Osteocyte (in vitro differentiated cells): ENCODE measurements at regions not wholly inside any gene's neighbourhood (a gene's known extent, or its start where the extent isn't known, plus 50 kb on each side); places are given as distances from the start of the nearest gene placed in this dataset.

Experiments used
- DNase-seq: peaks from one replicate; pipeline ENCODE4 v3.0.0; 2021; ENCODE audit warnings: mixed read lengths; ENCODE audit not compliant: unreplicated experiment; ENCODE audit errors: extremely low spot score
- H3K27ac Mint-ChIP-seq: one replicate; pipeline ENCODE4 v1.8.0; 2021; ENCODE audit warnings: mild to moderate bottlenecking, mixed read lengths; ENCODE audit not compliant: unreplicated experiment
- H3K27me3 Mint-ChIP-seq: one replicate; pipeline ENCODE4 v1.8.0; 2021; ENCODE audit warnings: mixed read lengths; ENCODE audit not compliant: unreplicated experiment
- H3K36me3 Mint-ChIP-seq: one replicate; pipeline ENCODE4 v1.8.0; 2021; ENCODE audit warnings: mixed read lengths; ENCODE audit not compliant: unreplicated experiment
- H3K4me1 Mint-ChIP-seq: one replicate; pipeline ENCODE4 v1.8.0; 2021; ENCODE audit warnings: mixed read lengths; ENCODE audit not compliant: unreplicated experiment
- H3K4me3 Mint-ChIP-seq: one replicate; pipeline ENCODE4 v1.8.0; 2021; ENCODE audit warnings: mild to moderate bottlenecking, moderate library complexity, mixed read lengths; ENCODE audit not compliant: unreplicated experiment
- H3K9me3 Mint-ChIP-seq: one replicate; pipeline ENCODE4 v1.8.0; 2021; ENCODE audit warnings: mixed read lengths; ENCODE audit not compliant: unreplicated experiment
- TF ChIP-seq, protein P1 (sequence below): fragments of 200-600 bp; sonication (generic); IDR thresholded peaks from 2 replicates; pipeline ENCODE4 v1.5.0; 2021; ENCODE audit warnings: antibody characterized with exemption, mild to moderate bottlenecking, moderate library complexity

DNA sequence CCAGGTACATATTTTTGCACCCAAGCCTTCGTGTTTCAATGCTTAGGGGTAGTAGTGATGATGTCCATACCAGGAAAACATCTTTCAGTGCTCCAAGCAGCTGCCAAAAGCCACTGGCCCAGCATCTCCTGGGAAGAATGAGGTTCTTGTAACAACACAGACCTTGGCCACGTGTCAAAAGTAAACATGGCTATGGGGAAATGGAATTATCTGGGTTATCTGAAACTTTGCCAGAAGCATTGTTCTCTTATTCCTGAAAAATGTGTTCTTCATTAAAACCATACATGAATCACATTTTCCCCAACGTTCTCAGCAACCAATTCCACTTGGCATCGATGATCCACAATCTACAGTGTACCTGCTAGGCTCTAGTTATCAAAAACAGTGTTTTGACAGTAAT is 524.2 kb upstream of the EEF2KMT start:
- Mint-ChIP-seq H3K4me3 (no peak overlapping the region), H3K27me3 (no peaks in the 10 kb centered on the region), H3K27ac (no peak overlapping the region), H3K9me3 (peaks cover 21% of the 10 kb centered on the region), H3K36me3 (no peaks in the 10 kb centered on the region), H3K4me1 (no peaks in the 10 kb centered on the region)
- TF ChIP-seq, protein P1, sequence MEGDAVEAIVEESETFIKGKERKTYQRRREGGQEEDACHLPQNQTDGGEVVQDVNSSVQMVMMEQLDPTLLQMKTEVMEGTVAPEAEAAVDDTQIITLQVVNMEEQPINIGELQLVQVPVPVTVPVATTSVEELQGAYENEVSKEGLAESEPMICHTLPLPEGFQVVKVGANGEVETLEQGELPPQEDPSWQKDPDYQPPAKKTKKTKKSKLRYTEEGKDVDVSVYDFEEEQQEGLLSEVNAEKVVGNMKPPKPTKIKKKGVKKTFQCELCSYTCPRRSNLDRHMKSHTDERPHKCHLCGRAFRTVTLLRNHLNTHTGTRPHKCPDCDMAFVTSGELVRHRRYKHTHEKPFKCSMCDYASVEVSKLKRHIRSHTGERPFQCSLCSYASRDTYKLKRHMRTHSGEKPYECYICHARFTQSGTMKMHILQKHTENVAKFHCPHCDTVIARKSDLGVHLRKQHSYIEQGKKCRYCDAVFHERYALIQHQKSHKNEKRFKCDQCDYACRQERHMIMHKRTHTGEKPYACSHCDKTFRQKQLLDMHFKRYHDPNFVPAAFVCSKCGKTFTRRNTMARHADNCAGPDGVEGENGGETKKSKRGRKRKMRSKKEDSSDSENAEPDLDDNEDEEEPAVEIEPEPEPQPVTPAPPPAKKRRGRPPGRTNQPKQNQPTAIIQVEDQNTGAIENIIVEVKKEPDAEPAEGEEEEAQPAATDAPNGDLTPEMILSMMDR = no peak
- DNase-seq = no peak

DNA sequence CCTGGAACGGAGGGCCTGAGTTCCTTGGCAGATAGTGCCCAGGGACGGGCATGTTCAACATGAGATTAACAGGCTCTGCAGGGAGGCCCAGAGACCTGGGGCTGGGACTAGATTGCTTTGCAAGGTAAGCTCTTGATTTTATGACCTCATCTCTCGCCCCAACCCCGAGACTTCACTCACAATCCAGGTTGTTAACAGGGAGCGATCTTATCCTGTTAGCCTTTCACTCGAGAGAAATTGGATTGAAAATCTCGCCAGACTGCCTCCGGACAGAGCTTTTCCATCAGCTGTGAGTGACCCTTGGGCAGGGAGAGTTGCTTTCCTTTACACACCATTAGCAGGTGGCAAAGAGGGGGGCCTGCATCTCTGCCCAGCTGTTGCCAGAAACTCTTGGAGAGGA is 521.7 kb upstream of the EEF2KMT start:
- no peaks in the 10 kb centered on the region for H3K4me1 Mint-ChIP-seq
- H3K36me3 Mint-ChIP-seq = no peaks in the 10 kb centered on the region
- TF ChIP-seq, protein P1 = no peak
- H3K27ac Mint-ChIP-seq = no peak overlapping the region
- H3K4me3 Mint-ChIP-seq = no peak overlapping the region
- H3K27me3 Mint-ChIP-seq = no peaks in the 10 kb centered on the region
- peaks cover 15% of the 10 kb centered on the region for H3K9me3 Mint-ChIP-seq
- no peak for DNase-seq

DNA sequence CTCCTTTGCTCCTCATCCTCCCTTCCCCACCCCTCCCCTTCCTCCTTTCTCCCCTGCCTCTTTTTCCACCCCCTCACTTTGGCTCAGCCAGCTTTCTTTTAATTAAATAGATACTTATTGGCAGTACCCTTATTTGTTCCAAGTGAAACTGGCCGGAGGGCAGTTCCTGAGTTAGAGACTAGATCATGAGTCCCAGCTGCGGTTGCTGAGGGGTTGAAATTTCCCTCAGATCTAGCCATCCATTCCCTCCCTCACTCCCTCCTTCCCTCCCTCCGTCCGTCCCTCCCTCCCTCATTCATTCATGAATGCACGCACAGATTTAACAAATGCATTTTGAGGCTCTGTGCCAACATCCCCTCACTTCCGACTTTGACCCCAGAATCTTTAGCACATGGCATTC is 519.2 kb upstream of the EEF2KMT start:
- no peaks in the 10 kb centered on the region for H3K27me3 Mint-ChIP-seq
- H3K36me3 Mint-ChIP-seq = no peaks in the 10 kb centered on the region
- H3K4me3 Mint-ChIP-seq = no peak overlapping the region
- TF ChIP-seq, protein P1 = no peak
- H3K27ac Mint-ChIP-seq = no peak overlapping the region
- DNase-seq = no peak
- H3K4me1 Mint-ChIP-seq = no peaks in the 10 kb centered on the region
- peaks cover 26% of the 10 kb centered on the region for H3K9me3 Mint-ChIP-seq

DNA sequence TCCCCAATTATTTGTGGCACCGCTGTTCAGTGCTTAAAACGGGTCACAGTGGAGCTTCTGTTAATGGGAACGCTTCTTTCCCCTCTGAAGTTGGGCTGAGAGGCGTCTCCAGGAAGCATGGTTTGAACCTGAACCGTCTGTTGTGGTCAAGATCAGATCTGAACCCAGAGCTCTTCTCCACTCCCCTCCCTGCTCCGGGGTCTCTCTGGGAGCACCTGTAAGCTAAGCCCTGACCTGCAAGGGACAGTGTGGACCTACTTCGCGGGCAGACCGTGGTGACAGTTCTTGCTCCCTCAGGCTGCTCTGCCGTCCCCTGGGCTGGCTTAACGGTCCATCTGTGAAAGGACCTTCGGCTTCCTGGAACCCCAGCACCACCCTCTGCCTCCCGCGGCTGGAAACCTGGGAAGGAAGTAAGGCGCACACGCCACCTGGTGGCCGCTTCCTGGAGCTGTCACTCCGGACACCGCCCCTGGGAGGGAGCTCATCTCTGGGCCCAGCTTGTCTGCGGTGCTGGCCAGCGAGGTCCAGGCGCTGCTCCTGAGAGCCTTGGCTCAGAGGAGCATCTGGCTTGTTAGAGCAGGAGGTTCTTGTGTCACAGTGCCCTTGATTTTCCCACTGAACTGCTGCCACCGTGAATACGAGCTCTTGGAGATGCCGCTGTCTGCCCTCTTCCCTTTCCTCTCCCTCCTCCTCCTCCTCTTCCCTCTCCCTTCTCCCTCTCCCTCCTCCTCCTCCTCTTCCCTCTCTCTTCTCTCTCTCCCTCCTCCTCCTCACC is 518.5 kb upstream of the EEF2KMT start:
- Mint-ChIP-seq H3K4me3 (no peak overlapping the region), H3K27ac (no peak overlapping the region), H3K4me1 (no peaks in the 10 kb centered on the region), H3K36me3 (no peaks in the 10 kb centered on the region), H3K27me3 (no peaks in the 10 kb centered on the region), H3K9me3 (peaks cover 30% of the 10 kb centered on the region)
- no peak for DNase-seq
- TF ChIP-seq, protein P1 = peak; percentile 33

DNA sequence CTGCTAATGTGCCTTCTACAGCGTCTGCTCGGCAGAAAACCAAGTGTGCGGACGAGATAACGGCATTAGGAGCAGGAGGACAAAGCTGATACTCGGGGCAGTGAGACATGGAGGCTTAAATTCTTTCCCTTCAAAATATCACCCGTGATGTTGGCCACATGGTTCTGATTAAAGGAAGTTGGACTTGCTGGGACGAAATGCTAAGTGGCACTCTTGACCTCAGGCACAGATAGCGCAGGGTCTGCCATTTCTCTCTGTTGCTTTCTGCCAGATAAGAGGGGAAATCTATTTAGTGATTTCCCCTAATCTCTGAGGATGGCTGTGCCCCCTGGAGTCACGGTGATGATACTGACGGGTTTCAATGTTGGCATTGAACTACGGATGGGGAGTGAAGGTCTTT is 509.6 kb upstream of the EEF2KMT start:
- no peaks in the 10 kb centered on the region for H3K27me3 Mint-ChIP-seq
- H3K4me3 Mint-ChIP-seq = no peak overlapping the region
- no peak overlapping the region for H3K27ac Mint-ChIP-seq
- H3K36me3 Mint-ChIP-seq = no peaks in the 10 kb centered on the region
- H3K4me1 Mint-ChIP-seq = no peaks in the 10 kb centered on the region
- TF ChIP-seq, protein P1 = no peak
- peaks cover 11% of the 10 kb centered on the region for H3K9me3 Mint-ChIP-seq
- no peak for DNase-seq
